HCEC 1CT (cell line): ENCODE measurements at regions not wholly inside any gene's neighbourhood (a gene's known extent, or its start where the extent isn't known, plus 50 kb on each side); places are given as distances from the start of the nearest gene placed in this dataset.

Source experiments
- DNase-seq: peaks from one replicate; pipeline ENCODE4 v3.0.0-alpha.2; 2017

- DNase-seq = no peak
Measured at GRCh38 chr4:24668956-24669355, 84.6 kb upstream of the DHX15 start.

GRCh38 chr4:24669751-24670150 is 85.4 kb upstream of the DHX15 start:
- DNase-seq = no peak

GRCh38 chr4:24671849-24672248 is 87.5 kb upstream of the DHX15 start:
- DNase-seq = no peak

- DNase-seq = no peak
Measured at GRCh38 chr4:24672880-24673279, 88.5 kb upstream of the DHX15 start.

- DNase-seq = no peak
Measured at GRCh38 chr4:24674279-24674678, 89.9 kb upstream of the DHX15 start.

- no peak for DNase-seq
Measured at GRCh38 chr4:24675721-24676389, 91.5 kb upstream of the DHX15 start.

- no peak for DNase-seq
Measured at GRCh38 chr4:24677909-24678308, 93.6 kb upstream of the DHX15 start.

GRCh38 chr4:24680746-24681448 is 96.5 kb upstream of the DHX15 start:
- DNase-seq = no peak

GRCh38 chr4:24683116-24683515 is 98.8 kb upstream of the DHX15 start:
- DNase-seq = no peak

- peak; percentile 14 for DNase-seq
Measured at GRCh38 chr4:24686866-24687692, 102.7 kb upstream of the DHX15 start.

GRCh38 chr4:24688453-24688852 is 104.1 kb upstream of the DHX15 start:
- DNase-seq = no peak

- DNase-seq = no peak
Measured at GRCh38 chr4:24689212-24689611, 104.9 kb upstream of the DHX15 start.

- DNase-seq = peak; percentile 16
Measured at GRCh38 chr4:24690436-24690835, 104.9 kb upstream of the SOD3 start.

GRCh38 chr4:24693636-24694035 is 101.7 kb upstream of the SOD3 start:
- no peak for DNase-seq

GRCh38 chr4:24700118-24700517 is 95.3 kb upstream of the SOD3 start:
- DNase-seq = no peak

- no peak for DNase-seq
Measured at GRCh38 chr4:24701683-24702082, 93.7 kb upstream of the SOD3 start.

- DNase-seq = no peak
Measured at GRCh38 chr4:24702281-24702680, 93.1 kb upstream of the SOD3 start.

- DNase-seq = no peak
Measured at GRCh38 chr4:24703298-24703697, 92.1 kb upstream of the SOD3 start.

GRCh38 chr4:24704149-24704548 is 91.2 kb upstream of the SOD3 start:
- DNase-seq = no peak

GRCh38 chr4:24705016-24705753 is 90.2 kb upstream of the SOD3 start:
- DNase-seq = no peak

- no peak for DNase-seq
Measured at GRCh38 chr4:24713604-24714003, 81.8 kb upstream of the SOD3 start.

- DNase-seq = no peak
Measured at GRCh38 chr4:24719615-24720014, 75.8 kb upstream of the SOD3 start.

GRCh38 chr4:24720436-24720835 is 74.9 kb upstream of the SOD3 start:
- DNase-seq = no peak
